Neural cell (in vitro differentiated cells): ENCODE measurements at regions not wholly inside any gene's neighbourhood (a gene's known extent, or its start where the extent isn't known, plus 50 kb on each side); places are given as distances from the start of the nearest gene placed in this dataset.

Source experiments
- H2AFZ ChIP-seq: fragments of 200-600, 300-800 bp; sonication (generic), shearing (Covaris generic); 2 replicates; pipeline ENCODE4 v1.6.0; 2014; ENCODE audit warnings: low read depth, mild to moderate bottlenecking, antibody characterized with exemption, low read length, moderate library complexity
- H3F3A ChIP-seq: fragments of 200-600 bp; shearing (Covaris generic); 2 replicates; pipeline ENCODE4 v1.6.1; 2016; ENCODE audit warnings: mild to moderate bottlenecking, moderate library complexity, mixed read lengths, antibody characterized with exemption, low read length; ENCODE audit not compliant: insufficient read depth, poor library complexity, severe bottlenecking
- H3K27ac ChIP-seq: fragments of 200-600, 300-800 bp; sonication (generic), shearing (Covaris generic); 2 replicates; pipeline ENCODE4 v1.5.1; 2014; ENCODE audit warnings: mild to moderate bottlenecking, low read length, moderate library complexity
- H3K27me3 ChIP-seq: fragments of 300-800, 200-600 bp; sonication (generic), shearing (Covaris generic); 2 replicates; pipeline ENCODE4 v1.6.0; 2014; ENCODE audit warnings: mild to moderate bottlenecking, low read depth, low read length, moderate library complexity; ENCODE audit not compliant: insufficient read depth
- H3K36me3 ChIP-seq: fragments of 300-800, 200-600 bp; sonication (generic), shearing (Covaris generic); 2 replicates; pipeline ENCODE4 v1.5.1; 2014; ENCODE audit warnings: mild to moderate bottlenecking, antibody characterized with exemption, low read length, moderate library complexity; ENCODE audit not compliant: insufficient read depth
- H3K4me2 ChIP-seq: fragments of 300-800, 200-600 bp; sonication (generic), shearing (Covaris generic); 2 replicates; pipeline ENCODE4 v1.6.0; 2014; ENCODE audit warnings: mild to moderate bottlenecking, low read length
- H3K4me3 ChIP-seq: fragments of 300-800, 200-600 bp; sonication (generic), shearing (Covaris generic); 2 replicates; pipeline ENCODE4 v1.5.1; 2014; ENCODE audit warnings: mild to moderate bottlenecking, low read length, moderate library complexity
- H3K79me2 ChIP-seq: fragments of 200-600 bp; shearing (Covaris generic); replicated peaks from 2 replicates; pipeline ENCODE4 v1.6.0; 2014; ENCODE audit warnings: mild to moderate bottlenecking, low read length, moderate library complexity; ENCODE audit not compliant: insufficient read depth
- H3K9ac ChIP-seq: fragments of 300-800, 200-600 bp; sonication (generic), shearing (Covaris generic); 2 replicates; pipeline ENCODE4 v1.6.1; 2016; ENCODE audit warnings: mild to moderate bottlenecking, low read length, mixed read lengths
- H3K9me2 ChIP-seq: fragments of 200-600 bp; shearing (Covaris generic); 2 replicates; pipeline ENCODE4 v1.6.1; 2016; ENCODE audit warnings: mild to moderate bottlenecking, low read length, mixed read lengths; ENCODE audit not compliant: insufficient read depth
- H3K9me3 ChIP-seq: fragments of 200-600, 300-800 bp; sonication (generic), shearing (Covaris generic); 2 replicates; pipeline ENCODE4 v1.6.1; 2016; ENCODE audit warnings: mild to moderate bottlenecking, mixed run types, low read length, moderate library complexity, mixed read lengths
- H4K20me1 ChIP-seq: fragments of 200-600 bp; shearing (Covaris generic); 2 replicates; pipeline ENCODE4 v1.6.1; 2016; ENCODE audit warnings: mild to moderate bottlenecking, mixed run types; ENCODE audit not compliant: insufficient read depth
- CTCF ChIP-seq: fragments of 450-650 bp; IDR thresholded peaks from 2 replicates; pipeline ENCODE4 v1.5.1; 2014; ENCODE audit warnings: antibody characterized with exemption, mild to moderate bottlenecking, moderate library complexity; ENCODE audit not compliant: poor library complexity, severe bottlenecking
- EP300 ChIP-seq: fragments of 450-650 bp; conservative IDR thresholded peaks from 2 replicates; pipeline ENCODE4 v1.6.1; 2014; ENCODE audit warnings: antibody characterized with exemption, mild to moderate bottlenecking, moderate library complexity; ENCODE audit not compliant: poor library complexity, severe bottlenecking
- EZH2 ChIP-seq: fragments of 200-600, 300-800 bp; shearing (Covaris generic), sonication (generic); IDR thresholded peaks from 2 replicates; pipeline ENCODE4 v1.6.1; 2014; ENCODE audit warnings: antibody characterized with exemption, low read length, borderline replicate concordance, mild to moderate bottlenecking; ENCODE audit not compliant: insufficient read depth, poor library complexity, severe bottlenecking
- MXI1 ChIP-seq: fragments of 450-650 bp; conservative IDR thresholded peaks from 2 replicates; pipeline ENCODE4 v1.6.1; 2014; ENCODE audit warnings: antibody characterized with exemption, mild to moderate bottlenecking; ENCODE audit not compliant: poor library complexity, severe bottlenecking
- POLR2AphosphoS5 ChIP-seq: IDR thresholded peaks from 2 replicates; pipeline ENCODE4 v1.6.1; 2012
- RAD21 ChIP-seq: fragments of 450-650 bp; conservative IDR thresholded peaks from 2 replicates; pipeline ENCODE4 v1.6.1; 2014; ENCODE audit warnings: antibody characterized with exemption, mild to moderate bottlenecking, moderate library complexity
- SMC3 ChIP-seq: fragments of 450-650 bp; conservative IDR thresholded peaks from 2 replicates; pipeline ENCODE4 v1.6.1; 2014; ENCODE audit warnings: antibody characterized with exemption, mild to moderate bottlenecking, moderate library complexity; ENCODE audit not compliant: poor library complexity
- TAF1 ChIP-seq: IDR thresholded peaks from 2 replicates; pipeline ENCODE4 v1.6.1; 2012; ENCODE audit warnings: low read depth
- TF ChIP-seq, protein P1 (sequence below): IDR thresholded peaks from 2 replicates; pipeline ENCODE4 v1.6.1; 2012; ENCODE audit warnings: borderline replicate concordance

DNA sequence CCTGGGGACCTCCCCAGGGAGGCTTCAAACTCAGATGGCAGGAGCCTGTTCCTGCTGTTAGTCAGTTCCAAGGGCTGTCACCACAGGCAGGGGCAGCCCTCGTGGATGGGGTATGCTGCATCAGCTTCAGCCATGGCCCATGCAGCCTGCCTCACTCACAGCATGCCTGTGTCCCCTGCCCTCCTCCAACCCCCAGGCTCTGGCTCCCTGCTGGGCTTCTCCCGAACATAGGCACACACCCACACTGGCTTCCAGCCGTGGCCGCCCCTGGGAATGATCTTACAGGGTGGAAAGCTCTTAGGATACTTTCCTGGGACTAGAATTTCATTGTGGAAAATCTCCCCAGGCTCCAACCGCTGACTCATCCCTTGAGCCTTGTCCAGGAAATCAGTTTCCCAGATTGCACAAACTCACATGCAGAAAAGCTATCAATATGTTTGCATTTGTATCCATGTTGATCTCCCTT is 163.8 kb downstream of the SEC61B start:
- Histone ChIP-seq H3K27ac (no peak overlapping the region), H2AFZ (no peak overlapping the region), H3F3A (no peaks in the 10 kb centered on the region), H3K9me2 (no peaks in the 10 kb centered on the region), H4K20me1 (no peaks in the 10 kb centered on the region), H3K4me3 (no peak overlapping the region), H3K9ac (no peak overlapping the region), H3K36me3 (no peaks in the 10 kb centered on the region), H3K9me3 (no peaks in the 10 kb centered on the region), H3K79me2 (no peaks in the 10 kb centered on the region), H3K4me2 (no peak overlapping the region), H3K27me3 (no peaks in the 10 kb centered on the region)
- no peak for TF ChIP-seq MXI1
- TF ChIP-seq TAF1, result no peak
- no peak for TF ChIP-seq CTCF
- TF ChIP-seq EZH2, result no peak
- TF ChIP-seq SMC3, result no peak
- TF ChIP-seq, protein P1, sequence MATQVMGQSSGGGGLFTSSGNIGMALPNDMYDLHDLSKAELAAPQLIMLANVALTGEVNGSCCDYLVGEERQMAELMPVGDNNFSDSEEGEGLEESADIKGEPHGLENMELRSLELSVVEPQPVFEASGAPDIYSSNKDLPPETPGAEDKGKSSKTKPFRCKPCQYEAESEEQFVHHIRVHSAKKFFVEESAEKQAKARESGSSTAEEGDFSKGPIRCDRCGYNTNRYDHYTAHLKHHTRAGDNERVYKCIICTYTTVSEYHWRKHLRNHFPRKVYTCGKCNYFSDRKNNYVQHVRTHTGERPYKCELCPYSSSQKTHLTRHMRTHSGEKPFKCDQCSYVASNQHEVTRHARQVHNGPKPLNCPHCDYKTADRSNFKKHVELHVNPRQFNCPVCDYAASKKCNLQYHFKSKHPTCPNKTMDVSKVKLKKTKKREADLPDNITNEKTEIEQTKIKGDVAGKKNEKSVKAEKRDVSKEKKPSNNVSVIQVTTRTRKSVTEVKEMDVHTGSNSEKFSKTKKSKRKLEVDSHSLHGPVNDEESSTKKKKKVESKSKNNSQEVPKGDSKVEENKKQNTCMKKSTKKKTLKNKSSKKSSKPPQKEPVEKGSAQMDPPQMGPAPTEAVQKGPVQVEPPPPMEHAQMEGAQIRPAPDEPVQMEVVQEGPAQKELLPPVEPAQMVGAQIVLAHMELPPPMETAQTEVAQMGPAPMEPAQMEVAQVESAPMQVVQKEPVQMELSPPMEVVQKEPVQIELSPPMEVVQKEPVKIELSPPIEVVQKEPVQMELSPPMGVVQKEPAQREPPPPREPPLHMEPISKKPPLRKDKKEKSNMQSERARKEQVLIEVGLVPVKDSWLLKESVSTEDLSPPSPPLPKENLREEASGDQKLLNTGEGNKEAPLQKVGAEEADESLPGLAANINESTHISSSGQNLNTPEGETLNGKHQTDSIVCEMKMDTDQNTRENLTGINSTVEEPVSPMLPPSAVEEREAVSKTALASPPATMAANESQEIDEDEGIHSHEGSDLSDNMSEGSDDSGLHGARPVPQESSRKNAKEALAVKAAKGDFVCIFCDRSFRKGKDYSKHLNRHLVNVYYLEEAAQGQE, result no peak
- no peak for TF ChIP-seq RAD21
- no peak for TF ChIP-seq EP300
- no peak for TF ChIP-seq POLR2AphosphoS5

DNA sequence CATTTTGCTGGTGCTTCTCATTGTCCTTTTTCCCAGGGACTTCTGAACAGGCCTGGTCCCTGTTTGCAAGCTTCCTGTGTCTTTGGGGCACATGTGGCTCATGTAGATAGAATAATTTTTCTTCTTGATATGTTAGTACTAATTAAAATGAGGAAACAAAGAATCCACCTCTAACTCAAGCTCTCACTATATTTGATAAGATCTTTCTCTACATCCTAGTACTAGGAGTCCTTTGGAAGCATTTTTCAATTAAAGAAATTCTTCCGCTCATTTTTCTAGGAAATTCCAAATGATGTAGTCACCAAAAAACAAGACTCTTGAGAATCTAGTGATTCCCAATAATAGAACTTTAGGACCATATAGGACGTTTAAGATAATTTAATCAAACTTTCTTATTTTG is 165.3 kb downstream of the SEC61B start:
- Histone ChIP-seq H3K4me2 (no peak overlapping the region), H3K36me3 (no peaks in the 10 kb centered on the region), H3K9me3 (no peaks in the 10 kb centered on the region), H3K27ac (no peak overlapping the region), H4K20me1 (no peaks in the 10 kb centered on the region), H3F3A (no peaks in the 10 kb centered on the region), H3K9me2 (no peaks in the 10 kb centered on the region), H3K27me3 (no peaks in the 10 kb centered on the region), H3K9ac (no peak overlapping the region), H3K79me2 (no peaks in the 10 kb centered on the region), H2AFZ (no peak overlapping the region), H3K4me3 (no peak overlapping the region)
- TF ChIP-seq TAF1 (no peak), RAD21 (no peak), POLR2AphosphoS5 (no peak), SMC3 (no peak), MXI1 (no peak), CTCF (no peak), EZH2 (no peak), EP300 (no peak)
- TF ChIP-seq, protein P1, result no peak
